HCT116 (cell line): ENCODE measurements at regions not wholly inside any gene's neighbourhood (a gene's known extent, or its start where the extent isn't known, plus 50 kb on each side); places are given as distances from the start of the nearest gene placed in this dataset.

Experiments
- ATAC-seq: fragments of 200-7000 bp; cut with Tn5 transposase; 2 replicates; pipeline ENCODE4 v1.9.1; 2020; ENCODE audit warnings: mild to moderate bottlenecking, moderate library complexity
- BruUV-seq: library from RNA; stranded (reverse); fragments of 400-500 nt; replicated peaks from 2 replicates; lab custom pipeline; 2021; lab: Mats Ljungman, UMichigan
- CTCF ChIA-PET: fragments of 300-600 bp; sonication (Branson Sonifier 250); formaldehyde crosslinking; loops from one replicate; lab custom pipeline; 2021; ENCODE audit warnings: antibody characterized with exemption; lab: Charles Lee
- POLR2A ChIA-PET: fragments of 300-600, 350-600 bp; sonication (Branson Sonifier 250); formaldehyde crosslinking; loops from one replicate; lab custom pipeline; 2021; ENCODE audit warnings: antibody characterized with exemption; lab: Charles Lee
- RAD21 ChIA-PET, 2 experiments: fragments of 300-600 bp; sonication (Branson Sonifier 250); formaldehyde crosslinking; loops; one replicate each; lab custom pipeline; 2023; ENCODE audit warnings: low total read pairs in 2 of 2; ENCODE audit not compliant: uncharacterized antibody in 2 of 2, unreplicated experiment in 2 of 2, low non-redundant PET in 1 of 2; lab: Charles Lee
- DNase-seq: peaks from one replicate; pipeline ENCODE4 v3.0.0-alpha.2; 2010; ENCODE audit warnings: low read depth, low spot score
- H2AFZ ChIP-seq: fragments of 200-600 bp; shearing (Covaris generic), sonication (generic); 2 replicates; pipeline ENCODE4 v1.6.1; 2017; ENCODE audit warnings: low read depth, mixed run types, mixed read lengths, antibody characterized with exemption, low read length; ENCODE audit not compliant: poor library complexity, severe bottlenecking
- H3K27ac ChIP-seq: 2 replicates; pipeline ENCODE4 v1.5.1; 2012; ENCODE audit warnings: low read depth, low read length
- H3K27me3 ChIP-seq: fragments of 200-600 bp; sonication (generic); 2 replicates; pipeline ENCODE4 v1.6.1; 2016; ENCODE audit warnings: mixed run types, low read length, mixed read lengths; ENCODE audit not compliant: insufficient read depth
- H3K36me3 ChIP-seq, 2 experiments: fragments of 200-500 bp in 1 of 2; fragments of 200-600 bp in 1 of 2; sonication (Bioruptor generic) in 1 of 2; sonication (generic) in 1 of 2; 2 replicates each; pipeline versions ENCODE4 v1.5.1 to v1.6.1; 2014 to 2016; ENCODE audit warnings: low read length in 2 of 2, inconsistent platforms in 1 of 2, mixed read lengths in 1 of 2, mixed run types in 1 of 2; ENCODE audit not compliant: insufficient read depth in 2 of 2, control insufficient read depth in 1 of 2
- H3K4me1 ChIP-seq, 2 experiments: fragments of 200-600 bp in 1 of 2; sonication (generic) in 1 of 2; 2 replicates each; pipeline versions ENCODE4 v1.5.1 to v1.6.1; 2012 to 2017; ENCODE audit warnings: low read length in 2 of 2, inconsistent platforms in 1 of 2, mild to moderate bottlenecking in 1 of 2, mixed read lengths in 1 of 2, mixed run types in 1 of 2, moderate library complexity in 1 of 2; ENCODE audit not compliant: insufficient read depth in 2 of 2, control insufficient read depth in 1 of 2
- H3K4me2 ChIP-seq: fragments of 200-600 bp; sonication (generic); 2 replicates; pipeline ENCODE4 v1.6.1; 2017; ENCODE audit warnings: mixed run types, low read length, mixed read lengths
- H3K4me3 ChIP-seq, 2 experiments: fragments of 200-600 bp in 1 of 2; sonication (generic) in 1 of 2; replicated peaks in 1 of 2; 2 replicates each; pipeline ENCODE4 v1.5.1; 2011 to 2016; ENCODE audit warnings: low read length in 2 of 2, control low read depth in 1 of 2, low read depth in 1 of 2, mild to moderate bottlenecking in 1 of 2, mixed read lengths in 1 of 2, mixed run types in 1 of 2
- H3K79me2 ChIP-seq: fragments of 200-600 bp; sonication (generic); 2 replicates; pipeline ENCODE4 v1.6.1; 2017; ENCODE audit warnings: mild to moderate bottlenecking, mixed run types, low read length, moderate library complexity, mixed read lengths; ENCODE audit not compliant: insufficient read depth
- H3K9ac ChIP-seq: fragments of 200-600 bp; sonication (generic); 2 replicates; pipeline ENCODE4 v1.6.1; 2016; ENCODE audit warnings: low read length, mixed read lengths
- H3K9me2 ChIP-seq: fragments of 200-600 bp; sonication (generic), shearing (Covaris generic); 2 replicates; pipeline ENCODE4 v1.6.1; 2017; ENCODE audit warnings: mixed run types, mild to moderate bottlenecking, moderate library complexity; ENCODE audit not compliant: insufficient read depth
- H3K9me3 ChIP-seq, 2 experiments: fragments of 200-500 bp in 1 of 2; fragments of 200-600 bp in 1 of 2; sonication (Bioruptor generic) in 1 of 2; sonication (generic) in 1 of 2; 2 replicates each; pipeline ENCODE4 v1.6.1; 2014 to 2017; ENCODE audit warnings: low read length in 2 of 2, mixed read lengths in 2 of 2, inconsistent platforms in 1 of 2, low read depth in 1 of 2, mild to moderate bottlenecking in 1 of 2, mixed run types in 1 of 2, moderate library complexity in 1 of 2; ENCODE audit not compliant: control insufficient read depth in 1 of 2, insufficient read depth in 1 of 2
- H4K20me1 ChIP-seq: fragments of 200-600 bp; sonication (generic), shearing (Covaris generic); 2 replicates; pipeline ENCODE4 v1.6.1; 2017; ENCODE audit warnings: mixed run types, mild to moderate bottlenecking, moderate library complexity; ENCODE audit not compliant: insufficient read depth
- CBX3 ChIP-seq: IDR thresholded peaks from 2 replicates; pipeline ENCODE4 v1.6.1; 2012; ENCODE audit warnings: low read depth
- ELF1 ChIP-seq: IDR thresholded peaks from 2 replicates; pipeline ENCODE4 v1.6.1; 2012; ENCODE audit warnings: low read depth, borderline replicate concordance
- FOSL1 ChIP-seq: IDR thresholded peaks from 2 replicates; pipeline ENCODE4 v1.6.1; 2012; ENCODE audit warnings: low read depth
- POLR2AphosphoS5 ChIP-seq: IDR thresholded peaks from 2 replicates; pipeline ENCODE4 v1.6.1; 2011; ENCODE audit warnings: mild to moderate bottlenecking, low read depth, low read length, moderate library complexity
- RAD21 ChIP-seq: IDR thresholded peaks from 2 replicates; pipeline ENCODE4 v1.6.1; 2012; ENCODE audit warnings: low read depth, mild to moderate bottlenecking
- SIN3A ChIP-seq: IDR thresholded peaks from 2 replicates; pipeline ENCODE4 v1.6.1; 2012; ENCODE audit warnings: low read depth
- SP1 ChIP-seq: IDR thresholded peaks from 2 replicates; pipeline ENCODE4 v1.6.1; 2012; ENCODE audit warnings: low read depth
- SRF ChIP-seq: IDR thresholded peaks from 2 replicates; pipeline ENCODE4 v1.6.1; 2012; ENCODE audit warnings: low read depth
- TCF7L2 ChIP-seq: IDR thresholded peaks from 2 replicates; pipeline ENCODE4 v1.7.0; 2011; ENCODE audit warnings: borderline replicate concordance, inconsistent platforms; ENCODE audit not compliant: insufficient read depth, insufficient read length; ENCODE audit errors: extremely low read depth
- YY1 ChIP-seq: IDR thresholded peaks from 2 replicates; pipeline ENCODE4 v1.6.1; 2011; ENCODE audit warnings: low read length, low read depth, moderate library complexity, mild to moderate bottlenecking; ENCODE audit not compliant: insufficient replicate concordance; ENCODE audit errors: extremely low read depth
- ZBTB33 ChIP-seq: IDR thresholded peaks from 2 replicates; pipeline ENCODE4 v1.6.1; 2011; ENCODE audit warnings: mild to moderate bottlenecking, low read length, moderate library complexity; ENCODE audit not compliant: insufficient replicate concordance; ENCODE audit errors: extremely low read depth
- ZNF274 ChIP-seq: fragments of 200-500 bp; sonication (Bioruptor generic); IDR thresholded peaks from 2 replicates; pipeline ENCODE4 v1.6.1; 2014; ENCODE audit warnings: mild to moderate bottlenecking, low read depth, low read length, inconsistent platforms
- intact Hi-C: fragments of 100-400 bp; cut with micrococcal nuclease; formaldehyde crosslinking; loops from 2 replicates; pipeline ENCODE4 v1.10.0; 2022

- Histone ChIP-seq H3K9ac (no peak overlapping the region), H2AFZ (no peak overlapping the region), H3K27me3 (no peaks in the 10 kb centered on the region), H3K9me3 (no peaks in the 10 kb centered on the region), H3K27ac (no peak overlapping the region), H3K4me2 (no peak overlapping the region), H3K9me2 (no peaks in the 10 kb centered on the region), H3K4me3 (no peak overlapping the region), H3K36me3 (no peaks in the 10 kb centered on the region), H3K79me2 (no peaks in the 10 kb centered on the region), H3K4me1 (no peaks in the 10 kb centered on the region), H4K20me1 (no peaks in the 10 kb centered on the region)
- ChIA-PET POLR2A (no interaction called here), RAD21 (no interaction called here), CTCF (no interaction called here)
- ATAC-seq, result no peak
- no TSS peak for BruUV-seq
- no peak for TF ChIP-seq SIN3A
- TF ChIP-seq POLR2AphosphoS5, result no peak
- TF ChIP-seq FOSL1, result no peak
- TF ChIP-seq SP1, result no peak
- TF ChIP-seq CBX3, result no peak
- TF ChIP-seq TCF7L2, result no peak
- no peak for TF ChIP-seq RAD21
- TF ChIP-seq SRF, result no peak
- TF ChIP-seq YY1, result no peak
- no peak for TF ChIP-seq ELF1
- TF ChIP-seq ZBTB33, result no peak
- TF ChIP-seq ZNF274, result no peak
- no peak for DNase-seq
- intact Hi-C loops, result no loop called here
These were observed 111.5 kb upstream of the MAGI3 start for GRCh38 chr1:113278777-113279176.
